Mesenchymal stem cell (in vitro differentiated cells and primary cell): ENCODE measurements at regions not wholly inside any gene's neighbourhood (a gene's known extent, or its start where the extent isn't known, plus 50 kb on each side); places are given as distances from the start of the nearest gene placed in this dataset.

Experiments
- DNase-seq: peaks from one replicate; pipeline ENCODE4 v3.0.0-alpha.2; 2013
- H2AFZ ChIP-seq: one replicate; pipeline ENCODE4 v1.6.1; 2013; ENCODE audit warnings: low read depth, mild to moderate bottlenecking, control low read depth, inconsistent platforms, low read length, moderate library complexity
- H2AK5ac ChIP-seq: 2 replicates; pipeline ENCODE4 v1.6.1; 2013; ENCODE audit warnings: low read length, moderate library complexity, mild to moderate bottlenecking, inconsistent platforms; ENCODE audit not compliant: severe bottlenecking
- H2BK120ac ChIP-seq: one replicate; pipeline ENCODE4 v1.6.1; 2013; ENCODE audit warnings: low read depth, mild to moderate bottlenecking, inconsistent platforms, low read length, moderate library complexity
- H2BK12ac ChIP-seq, 2 experiments: one replicate each; pipeline ENCODE4 v1.6.1; 2013; ENCODE audit warnings: inconsistent platforms in 2 of 2, low read length in 2 of 2, mild to moderate bottlenecking in 2 of 2, moderate library complexity in 2 of 2, control low read depth in 1 of 2
- H2BK15ac ChIP-seq: one replicate; pipeline ENCODE4 v1.6.1; 2013; ENCODE audit warnings: mild to moderate bottlenecking, low read depth, inconsistent platforms; ENCODE audit not compliant: poor library complexity, severe bottlenecking
- H2BK5ac ChIP-seq: 2 replicates; pipeline ENCODE4 v1.6.1; 2013; ENCODE audit warnings: low read depth, mild to moderate bottlenecking, low read length, control low read depth, inconsistent platforms; ENCODE audit not compliant: poor library complexity, severe bottlenecking
- H3K14ac ChIP-seq, 2 experiments: one replicate each; pipeline ENCODE4 v1.6.1; 2013; ENCODE audit warnings: inconsistent platforms in 2 of 2, low read length in 2 of 2, control low read depth in 1 of 2, mild to moderate bottlenecking in 1 of 2, moderate library complexity in 1 of 2
- H3K18ac ChIP-seq, 2 experiments: one replicate each; pipeline ENCODE4 v1.6.1; 2013; ENCODE audit warnings: inconsistent platforms in 2 of 2, low read length in 2 of 2, control low read depth in 1 of 2, low read depth in 1 of 2, mild to moderate bottlenecking in 1 of 2
- H3K23ac ChIP-seq, 2 experiments: one replicate each; pipeline ENCODE4 v1.6.1; 2013; ENCODE audit warnings: inconsistent platforms in 2 of 2, low read length in 2 of 2, mild to moderate bottlenecking in 2 of 2, moderate library complexity in 2 of 2, control low read depth in 1 of 2
- H3K27ac ChIP-seq: 2 replicates; pipeline ENCODE4 v1.5.1; 2013; ENCODE audit warnings: mild to moderate bottlenecking, moderate library complexity, low read length, control low read depth, inconsistent platforms; ENCODE audit not compliant: poor library complexity, severe bottlenecking
- H3K27me3 ChIP-seq, 2 experiments: 2 replicates each; pipeline versions ENCODE4 v1.6.1 to v1.7.0; 2013; ENCODE audit warnings: low read length in 2 of 2, mild to moderate bottlenecking in 2 of 2, moderate library complexity in 2 of 2, control low read depth in 1 of 2, inconsistent platforms in 1 of 2; ENCODE audit not compliant: control insufficient read depth in 1 of 2, insufficient read depth in 1 of 2
- H3K36me3 ChIP-seq, 2 experiments: 2 replicates each; pipeline versions ENCODE4 v1.6.1 to v1.7.0; 2013; ENCODE audit warnings: low read length in 2 of 2, control low read depth in 1 of 2, inconsistent platforms in 1 of 2, low read depth in 1 of 2, mild to moderate bottlenecking in 1 of 2; ENCODE audit not compliant: insufficient read depth in 2 of 2, control insufficient read depth in 1 of 2
- H3K4ac ChIP-seq, 2 experiments: one replicate each; pipeline ENCODE4 v1.6.1; 2013; ENCODE audit warnings: inconsistent platforms in 2 of 2, low read length in 2 of 2, mild to moderate bottlenecking in 2 of 2, moderate library complexity in 2 of 2, control low read depth in 1 of 2, low read depth in 1 of 2
- H3K4me1 ChIP-seq: 2 replicates; pipeline ENCODE4 v1.6.1; 2013; ENCODE audit warnings: low read depth, low read length, control low read depth; ENCODE audit not compliant: control insufficient read depth, insufficient read depth
- H3K4me2 ChIP-seq: 2 replicates; pipeline ENCODE4 v1.6.1; 2013; ENCODE audit warnings: low read length, mild to moderate bottlenecking, inconsistent platforms; ENCODE audit not compliant: poor library complexity, severe bottlenecking
- H3K4me3 ChIP-seq, 2 experiments: 2 replicates each; pipeline versions ENCODE4 v1.5.1 to v1.7.0; 2013; ENCODE audit warnings: low read length in 2 of 2, mild to moderate bottlenecking in 2 of 2, control low read depth in 1 of 2, low read depth in 1 of 2; ENCODE audit not compliant: insufficient read depth in 1 of 2
- H3K79me1 ChIP-seq: replicated peaks from 2 replicates; pipeline ENCODE4 v1.6.1; 2013; ENCODE audit warnings: mild to moderate bottlenecking, control low read depth, low read length, inconsistent platforms; ENCODE audit not compliant: poor library complexity, severe bottlenecking
- H3K9ac ChIP-seq: 2 replicates; pipeline ENCODE4 v1.7.0; 2013; ENCODE audit warnings: mild to moderate bottlenecking, low read length, moderate library complexity
- H3K9me3 ChIP-seq: 2 replicates; pipeline ENCODE4 v1.7.0; 2013; ENCODE audit warnings: mild to moderate bottlenecking, low read length; ENCODE audit not compliant: control insufficient read depth
- H4K8ac ChIP-seq: one replicate; pipeline ENCODE4 v1.6.1; 2013; ENCODE audit warnings: inconsistent platforms, mild to moderate bottlenecking, low read length, moderate library complexity
- H4K91ac ChIP-seq: one replicate; pipeline ENCODE4 v1.6.1; 2013; ENCODE audit warnings: mild to moderate bottlenecking, low read length, inconsistent platforms
- WGBS: methylation state at CpG from one replicate; pipeline ENCODE4 v1.1.7; 2013; ENCODE audit warnings: mixed read lengths; 5-methylcytosine and 5-hydroxymethylcytosine counted together

DNA sequence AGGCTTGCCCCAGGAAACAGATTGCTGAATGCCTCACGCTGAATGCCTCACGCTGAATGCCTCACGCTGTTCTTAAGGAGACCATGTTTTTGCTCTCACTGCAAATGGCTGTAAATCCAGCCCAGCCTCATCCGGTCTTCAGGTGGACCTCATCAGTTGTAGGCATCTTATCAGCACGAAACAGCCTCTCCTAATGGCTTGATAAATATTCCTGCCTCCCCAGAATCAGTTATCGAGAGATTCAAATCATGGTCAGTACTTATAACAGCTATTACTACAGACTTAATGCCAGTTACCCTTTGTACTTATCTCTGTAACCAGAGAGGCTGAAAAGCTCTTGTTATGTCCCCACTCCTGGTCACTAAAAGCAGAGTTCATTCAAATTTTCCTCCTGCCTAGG, 290.6 kb downstream of the FZD1 start:
- H2AFZ ChIP-seq, result no peak overlapping the region
- no peak overlapping the region for H3K4ac ChIP-seq
- H4K8ac ChIP-seq, result no peak overlapping the region
- H2BK15ac ChIP-seq, result no peak overlapping the region
- no peaks in the 10 kb centered on the region for H3K79me1 ChIP-seq
- H2BK5ac ChIP-seq, result no peak overlapping the region
- no peak overlapping the region for H3K14ac ChIP-seq
- H3K36me3 ChIP-seq, result no peaks in the 10 kb centered on the region
- no peak overlapping the region for H3K4me3 ChIP-seq
- no peaks in the 10 kb centered on the region for H3K27me3 ChIP-seq
- H2BK12ac ChIP-seq, result no peak overlapping the region
- H3K27ac ChIP-seq, result no peak overlapping the region
- no peak overlapping the region for H3K18ac ChIP-seq
- H3K23ac ChIP-seq, result no peak overlapping the region
- no peak overlapping the region for H3K9ac ChIP-seq
- WGBS, result 48% methylated on average over 6 of the region's 6 CpGs
- no peaks in the 10 kb centered on the region for H3K9me3 ChIP-seq
- H2BK120ac ChIP-seq, result no peak overlapping the region
- no peak overlapping the region for H3K4me2 ChIP-seq
- H4K91ac ChIP-seq, result no peak overlapping the region
- no peak for DNase-seq
- peaks cover 2% of the 10 kb centered on the region for H3K4me1 ChIP-seq
- no peak overlapping the region for H2AK5ac ChIP-seq

GRCh38 chr7:91556239-91556638, 292.0 kb downstream of the FZD1 start:
- Histone ChIP-seq H3K27ac (no peak overlapping the region), H3K14ac (no peak overlapping the region), H3K4me1 (peaks cover 2% of the 10 kb centered on the region), H2AK5ac (no peak overlapping the region), H3K4me2 (no peak overlapping the region), H3K4me3 (no peak overlapping the region), H4K8ac (no peak overlapping the region), H3K23ac (no peak overlapping the region), H3K27me3 (peaks cover 0 to 4% of the 10 kb centered on the region in 2 experiments), H2AFZ (no peak overlapping the region), H3K18ac (no peak overlapping the region), H4K91ac (no peak overlapping the region), H2BK12ac (no peak overlapping the region), H2BK5ac (no peak overlapping the region), H3K9me3 (no peaks in the 10 kb centered on the region), H3K36me3 (no peaks in the 10 kb centered on the region), H3K9ac (no peak overlapping the region), H3K79me1 (no peaks in the 10 kb centered on the region), H2BK120ac (no peak overlapping the region), H3K4ac (no peak overlapping the region), H2BK15ac (no peak overlapping the region)
- DNase-seq, result no peak
- 81% methylated on average over 4 of the region's 4 CpGs for WGBS

- DNase-seq, result no peak
- H3K4me2 ChIP-seq, result no peak overlapping the region
- H3K27ac ChIP-seq, result no peak overlapping the region
- H3K4me3 ChIP-seq, result no peak overlapping the region
- H2BK15ac ChIP-seq, result no peak overlapping the region
- H3K18ac ChIP-seq, result no peak overlapping the region
- no peak overlapping the region for H2BK12ac ChIP-seq
- no peak overlapping the region for H2BK120ac ChIP-seq
- no peak overlapping the region for H2BK5ac ChIP-seq
- H3K27me3 ChIP-seq, result peaks cover 0 to 4% of the 10 kb centered on the region in 2 experiments
- no peak overlapping the region for H4K8ac ChIP-seq
- no peaks in the 10 kb centered on the region for H3K9me3 ChIP-seq
- WGBS, result 84% methylated on average over 7 of the region's 7 CpGs
- H3K79me1 ChIP-seq, result no peaks in the 10 kb centered on the region
- H4K91ac ChIP-seq, result no peak overlapping the region
- no peak overlapping the region for H3K4ac ChIP-seq
- no peak overlapping the region for H3K14ac ChIP-seq
- no peak overlapping the region for H2AK5ac ChIP-seq
- H2AFZ ChIP-seq, result no peak overlapping the region
- no peaks in the 10 kb centered on the region for H3K36me3 ChIP-seq
- peak overlapping the region; percentile 53 for H3K9ac ChIP-seq
- H3K23ac ChIP-seq, result no peak overlapping the region
- H3K4me1 ChIP-seq, result peaks cover 4% of the 10 kb centered on the region
These were observed 292.9 kb downstream of the FZD1 start for GRCh38 chr7:91556956-91557650.

DNA sequence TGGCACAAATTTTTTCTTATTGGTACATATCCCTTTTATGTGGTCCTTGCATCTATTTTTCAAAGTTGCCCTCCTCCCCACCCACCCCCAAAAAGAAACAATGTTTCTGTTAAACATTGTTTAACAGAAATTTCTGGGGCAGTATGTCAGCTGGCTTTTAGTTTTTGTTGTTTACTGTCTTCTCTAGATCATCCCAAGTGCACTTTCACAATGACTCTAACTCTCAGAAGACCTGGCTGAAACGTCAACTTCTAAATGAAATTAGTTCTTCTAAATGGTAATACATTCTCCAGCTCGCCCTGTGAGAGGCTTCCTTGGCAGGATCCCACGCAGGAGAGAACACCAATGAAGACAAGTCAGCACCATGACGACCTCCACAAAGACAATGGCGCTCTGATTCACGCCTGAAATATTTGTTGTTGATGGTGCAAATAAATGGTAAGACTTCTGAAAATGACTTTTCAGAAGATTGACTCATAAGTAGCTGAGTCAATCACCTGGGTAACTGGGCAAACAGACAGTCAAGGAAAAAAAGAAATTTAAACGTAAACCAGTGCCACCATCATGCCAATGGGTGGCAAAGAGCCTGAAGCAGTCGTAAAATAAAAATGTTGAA, 293.7 kb downstream of the FZD1 start:
- H3K4me3 ChIP-seq, result no peak overlapping the region
- no peak overlapping the region for H2AK5ac ChIP-seq
- WGBS, result 70% methylated on average over 8 of the region's 8 CpGs
- no peak overlapping the region for H3K18ac ChIP-seq
- H3K9me3 ChIP-seq, result no peaks in the 10 kb centered on the region
- no peak overlapping the region for H3K4ac ChIP-seq
- H2BK120ac ChIP-seq, result no peak overlapping the region
- H2BK5ac ChIP-seq, result no peak overlapping the region
- H3K4me1 ChIP-seq, result peaks cover 4% of the 10 kb centered on the region
- H3K27ac ChIP-seq, result peak overlapping the region; percentile 15
- H4K91ac ChIP-seq, result no peak overlapping the region
- H3K4me2 ChIP-seq, result peak overlapping the region; percentile 32
- H2BK15ac ChIP-seq, result no peak overlapping the region
- H4K8ac ChIP-seq, result no peak overlapping the region
- H3K23ac ChIP-seq, result no peak overlapping the region
- no peak overlapping the region for H3K14ac ChIP-seq
- no peak overlapping the region for H2AFZ ChIP-seq
- no peak overlapping the region for H2BK12ac ChIP-seq
- H3K9ac ChIP-seq, result peak overlapping the region; percentile 53
- no peaks in the 10 kb centered on the region for H3K79me1 ChIP-seq
- DNase-seq, result peak; percentile 2
- no peaks in the 10 kb centered on the region for H3K36me3 ChIP-seq
- H3K27me3 ChIP-seq, result peaks cover 0 to 4% of the 10 kb centered on the region in 2 experiments
